ENCODE measurements at regions not wholly inside any gene's neighbourhood (a gene's known extent, or its start where the extent isn't known, plus 50 kb on each side); places are given as distances from the start of the nearest gene placed in this dataset.

GRCh38 chr10:131648386-131649020 lies 252.3 kb upstream of the PPP2R2D start:
- DNase-seq (ENCODE audit: insufficient read length, low spot score) (no peak), FAIRE-seq (no peak)
- TF ChIP-seq POLR2A (IDR thresholded peaks at IDR 0.05; ENCODE audit: low read depth, low read length), result no peak

DNA sequence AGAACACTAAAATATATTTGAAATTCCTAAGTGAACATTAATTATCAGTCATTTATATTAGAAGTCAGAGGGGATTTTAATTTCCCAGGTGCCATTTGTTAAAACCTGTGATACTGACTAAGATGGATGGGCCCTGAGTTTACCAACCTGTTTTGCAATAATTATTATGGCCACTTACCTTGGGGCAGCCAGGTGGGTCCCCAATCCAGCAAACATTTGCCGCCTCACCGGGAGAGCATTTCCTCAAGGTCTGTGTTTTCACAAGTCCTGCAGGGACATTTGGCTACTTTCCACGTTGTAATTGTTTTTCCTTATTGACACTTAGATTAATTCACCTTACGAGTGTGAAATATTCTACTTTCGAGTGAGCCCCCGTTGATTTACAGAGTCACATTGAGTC lies 251.2 kb upstream of the PPP2R2D start:
- no peak for DNase-seq (ENCODE audit: insufficient read length, low spot score)
- FAIRE-seq, result no peak
- TF ChIP-seq POLR2A (IDR thresholded peaks at IDR 0.05; ENCODE audit: low read depth, low read length), result no peak

DNA sequence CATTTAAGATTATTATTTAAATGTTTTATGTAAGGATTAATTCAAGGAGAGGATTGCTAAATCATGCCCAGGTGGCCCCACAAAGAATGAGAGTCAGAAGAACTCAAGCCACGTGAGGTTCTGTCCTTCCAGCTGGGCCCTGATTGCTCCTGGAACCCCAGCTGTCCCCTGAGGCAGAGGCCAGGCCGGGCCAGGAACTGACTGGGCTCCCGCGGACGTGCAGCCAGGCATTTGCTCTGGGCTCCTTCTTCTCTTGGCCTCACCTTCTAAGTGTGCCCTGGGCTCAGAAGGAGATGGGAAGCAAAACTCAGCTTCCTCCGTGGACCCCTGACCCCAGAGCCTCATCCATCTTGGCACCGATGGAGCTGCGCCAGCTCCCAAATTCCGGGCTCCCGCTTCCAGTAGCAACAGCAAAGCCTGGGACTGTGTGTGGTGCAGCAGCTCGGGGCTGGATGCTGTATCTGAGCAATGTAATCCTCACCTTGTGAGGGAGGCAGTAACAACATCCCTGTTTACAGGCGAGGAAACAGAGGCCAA lies 250.6 kb upstream of the PPP2R2D start:
- FAIRE-seq, result no peak
- DNase-seq (ENCODE audit: insufficient read length, low spot score), result no peak
- TF ChIP-seq POLR2A (IDR thresholded peaks at IDR 0.05; ENCODE audit: low read depth, low read length), result no peak

DNA sequence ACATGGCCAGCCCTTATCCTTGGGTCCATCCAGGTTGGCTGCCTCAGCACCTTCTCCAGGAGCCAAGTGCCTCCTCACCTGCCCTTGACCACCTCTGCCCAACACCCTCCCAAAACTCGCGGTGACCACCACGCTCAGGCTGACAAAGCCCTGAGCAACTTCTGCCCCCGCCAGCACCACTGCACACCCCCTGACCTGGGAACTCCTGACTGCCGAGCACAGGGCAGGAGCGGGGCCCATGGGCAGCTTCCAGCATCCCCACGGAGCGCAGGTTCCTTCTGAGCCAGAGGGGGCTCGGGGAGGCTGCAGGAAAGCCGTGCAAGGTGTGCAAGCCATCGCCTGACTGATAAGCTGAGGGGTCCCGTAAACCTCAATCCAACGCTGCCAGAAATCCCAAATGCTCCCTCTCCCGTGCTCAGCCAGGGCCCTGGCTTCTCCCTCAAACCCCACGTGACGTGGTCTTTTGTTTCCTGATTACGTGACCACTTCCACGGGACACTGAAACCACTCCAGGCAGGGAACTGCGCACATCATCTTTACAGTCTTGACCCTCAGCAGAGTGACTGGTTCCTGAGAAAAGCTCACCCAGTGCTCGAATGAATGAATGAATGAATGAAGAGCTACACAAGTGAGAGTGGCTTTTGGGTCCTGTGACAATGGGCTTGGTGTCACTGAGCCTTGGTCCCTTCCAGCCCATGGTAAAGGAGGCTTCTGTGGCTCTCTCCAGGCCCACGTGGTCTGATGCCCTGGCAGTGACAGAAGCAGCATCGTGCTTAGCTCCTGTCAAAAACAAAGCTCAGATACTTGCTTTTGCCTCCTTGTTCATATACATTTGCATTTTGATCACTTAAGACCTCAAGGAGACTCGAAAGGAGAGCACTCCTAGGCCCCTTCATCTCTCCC lies 249.8 kb upstream of the PPP2R2D start:
- DNase-seq (ENCODE audit: insufficient read length, low spot score), result no peak
- FAIRE-seq, result no peak
- no peak for TF ChIP-seq POLR2A (IDR thresholded peaks at IDR 0.05; ENCODE audit: low read depth, low read length)

GRCh38 chr10:131651674-131652437 lies 249.0 kb upstream of the PPP2R2D start:
- FAIRE-seq (no peak), DNase-seq (ENCODE audit: insufficient read length, low spot score) (no peak)
- no peak for TF ChIP-seq POLR2A (IDR thresholded peaks at IDR 0.05; ENCODE audit: low read depth, low read length)

- FAIRE-seq (no peak), DNase-seq (ENCODE audit: insufficient read length, low spot score) (no peak)
- no peak for TF ChIP-seq POLR2A (IDR thresholded peaks at IDR 0.05; ENCODE audit: low read depth, low read length)
These were observed 248.2 kb upstream of the PPP2R2D start for GRCh38 chr10:131652438-131653139.

DNA sequence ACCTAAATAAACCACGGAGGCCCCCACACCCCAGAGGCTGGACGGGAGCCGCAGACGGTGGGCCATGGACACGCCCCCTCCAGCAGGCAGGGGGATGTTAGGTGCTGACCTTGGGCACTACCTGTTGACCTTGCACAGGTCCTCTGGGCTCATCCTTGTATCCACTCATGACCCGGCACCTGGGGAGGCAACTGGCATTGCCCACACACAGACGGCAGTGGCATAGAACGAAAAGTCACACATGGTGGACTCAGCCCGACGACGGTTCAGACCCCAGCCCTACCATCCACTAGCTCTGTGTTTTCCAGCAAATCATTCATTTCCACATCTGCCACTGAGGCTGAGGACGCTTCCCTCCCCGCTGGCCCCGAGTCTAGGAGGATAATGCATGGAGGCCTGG lies 247.7 kb upstream of the PPP2R2D start:
- no peak for DNase-seq (ENCODE audit: insufficient read length, low spot score)
- no peak for FAIRE-seq
- TF ChIP-seq POLR2A (IDR thresholded peaks at IDR 0.05; ENCODE audit: low read depth, low read length), result no peak

DNA sequence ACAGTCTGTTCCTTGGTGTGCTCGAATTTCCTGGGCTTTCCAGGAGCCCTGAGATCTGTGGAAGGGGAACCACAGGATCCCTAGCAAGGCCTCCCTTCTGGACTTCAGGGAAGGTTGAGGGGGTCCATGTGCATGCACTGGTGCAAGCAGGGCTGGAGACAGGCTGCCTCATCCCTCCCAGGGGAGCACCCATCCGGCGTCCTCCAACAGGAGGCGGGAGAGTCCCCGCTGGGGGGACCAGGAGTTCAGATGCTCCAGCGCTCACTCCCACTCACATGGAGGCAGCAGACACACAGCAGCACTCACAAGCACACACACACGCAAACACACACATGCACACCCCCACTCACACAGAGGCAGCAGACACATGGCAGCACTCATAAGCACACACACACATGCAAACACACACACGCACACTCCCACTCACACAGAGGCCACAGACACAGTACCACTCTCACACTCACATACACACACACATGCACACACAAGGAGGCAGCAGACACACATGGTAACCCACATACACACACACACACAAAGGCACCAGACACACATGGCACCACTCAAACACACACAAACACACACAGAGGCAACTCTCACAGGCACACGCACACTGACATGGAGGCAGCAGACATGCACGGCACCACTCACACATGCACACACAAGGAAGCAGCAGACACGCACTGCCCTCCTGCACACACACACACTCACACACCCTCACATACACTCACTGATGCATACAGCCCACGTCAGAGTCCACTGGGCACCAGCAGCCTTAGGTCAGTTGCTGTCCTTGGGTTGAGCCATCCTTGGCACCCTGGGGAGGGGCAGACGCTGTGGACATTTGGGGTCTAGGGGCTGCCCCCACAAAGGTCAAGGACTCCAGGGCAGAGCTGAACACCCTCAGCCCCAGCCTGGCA lies 247.0 kb upstream of the PPP2R2D start:
- DNase-seq (ENCODE audit: insufficient read length, low spot score), result no peak
- no peak for FAIRE-seq
- no peak for TF ChIP-seq POLR2A (IDR thresholded peaks at IDR 0.05; ENCODE audit: low read depth, low read length)

- no peak for DNase-seq (ENCODE audit: insufficient read length, low spot score)
- FAIRE-seq, result no peak
- TF ChIP-seq POLR2A (IDR thresholded peaks at IDR 0.05; ENCODE audit: low read depth, low read length), result no peak
These were observed 246.2 kb upstream of the PPP2R2D start for GRCh38 chr10:131654471-131655087.

- no peak for DNase-seq (ENCODE audit: insufficient read length, low spot score)
- FAIRE-seq, result no peak
- TF ChIP-seq POLR2A (IDR thresholded peaks at IDR 0.05; ENCODE audit: low read depth, low read length), result no peak
These were observed 245.5 kb upstream of the PPP2R2D start for GRCh38 chr10:131655101-131655849.

DNA sequence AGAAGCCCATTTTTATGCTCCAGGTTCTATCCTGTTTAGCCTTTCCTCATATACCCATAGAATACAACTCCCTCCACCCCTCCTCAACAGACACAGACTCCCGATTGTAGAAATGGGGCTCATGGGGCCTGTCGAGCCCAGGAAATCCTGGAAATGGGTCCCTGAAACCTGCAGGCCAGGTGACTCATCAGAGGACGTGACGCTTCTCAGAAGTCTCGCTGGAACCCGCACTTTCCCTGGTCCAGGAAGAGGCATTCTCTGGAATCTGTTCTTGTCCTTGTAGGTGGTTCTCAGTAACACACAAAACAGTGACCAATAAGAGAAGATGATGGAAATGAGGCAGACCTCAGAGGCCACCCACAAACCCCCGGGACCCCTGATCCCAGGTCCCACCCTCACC lies 244.8 kb upstream of the PPP2R2D start:
- TF ChIP-seq POLR2A (IDR thresholded peaks at IDR 0.05; ENCODE audit: low read depth, low read length), result no peak
- FAIRE-seq, result no peak
- no peak for DNase-seq (ENCODE audit: insufficient read length, low spot score)
